Kidney (tissue), 13 donors: ENCODE measurements at regions not wholly inside any gene's neighbourhood (a gene's known extent, or its start where the extent isn't known, plus 50 kb on each side); places are given as distances from the start of the nearest gene placed in this dataset.

Experiments used
- DNase-seq, 5 donors: peaks; one replicate each; pipeline ENCODE4 v3.0.0-alpha.2; 2013 to 2020
- FAIRE-seq: peaks from 2 replicates; lab custom pipeline; 2012; peaks lifted over from hg19 to GRCh38; lab: Jason Lieb, UNC
- H3K27ac ChIP-seq, 2 donors: one replicate each; pipeline ENCODE4 v1.7.0; 2013; ENCODE audit warnings: low read depth in 2 of 2, low read length in 2 of 2, inconsistent platforms in 1 of 2
- H3K27me3 ChIP-seq: one replicate; pipeline ENCODE4 v1.7.1; 2013; ENCODE audit warnings: low read length, inconsistent platforms; ENCODE audit not compliant: control insufficient read depth, insufficient read depth
- H3K36me3 ChIP-seq, 3 donors: one replicate each; pipeline versions ENCODE4 v1.7.0 to v1.7.1; 2013; ENCODE audit warnings: low read length in 3 of 3, control low read depth in 1 of 3, inconsistent platforms in 1 of 3; ENCODE audit not compliant: insufficient read depth in 3 of 3, control insufficient read depth in 2 of 3
- H3K4me1 ChIP-seq, 3 donors: one replicate each; pipeline versions ENCODE4 v1.7.0 to v1.7.1; 2013; ENCODE audit warnings: low read length in 3 of 3, inconsistent platforms in 1 of 3, low read depth in 1 of 3; ENCODE audit not compliant: control insufficient read depth in 2 of 3, insufficient read depth in 2 of 3
- H3K4me3 ChIP-seq, 3 donors: one replicate each; pipeline versions ENCODE4 v1.7.0 to v1.8.1; 2013; ENCODE audit warnings: low read length in 3 of 3, control low read depth in 1 of 3, inconsistent platforms in 1 of 3
- H3K9ac ChIP-seq, 3 donors: one replicate each; pipeline versions ENCODE4 v1.7.0 to v1.7.1; 2013; ENCODE audit warnings: low read length in 3 of 3, control low read depth in 1 of 3, inconsistent platforms in 1 of 3
- H3K9me3 ChIP-seq, 3 donors: one replicate each; pipeline versions ENCODE4 v1.7.0 to v1.7.1; 2013; ENCODE audit warnings: low read length in 3 of 3, control low read depth in 1 of 3, inconsistent platforms in 1 of 3; ENCODE audit not compliant: control insufficient read depth in 2 of 3, insufficient read depth in 1 of 3
- intact Hi-C: fragments of 100-400 bp; cut with DNase I; formaldehyde crosslinking; loops from one replicate; pipeline ENCODE4 v1.11.1; 2022
- TF ChIP-seq, protein P1 (sequence below): IDR thresholded peaks from 3 replicates; pipeline ENCODE4 v1.5.1; 2012; ENCODE audit warnings: mild to moderate bottlenecking, moderate library complexity, borderline replicate concordance; ENCODE audit not compliant: insufficient read depth; ENCODE audit errors: extremely low read depth
- donor health status: control.
- donor health status: control.
- donor health status: control.
- donor health status: control.
- donor health status: control.
- donor health status: DM: yes; HTN: yes; CAD: no.
- donor health status: Normal renal cell carcinoma (clear cell type).

DNA sequence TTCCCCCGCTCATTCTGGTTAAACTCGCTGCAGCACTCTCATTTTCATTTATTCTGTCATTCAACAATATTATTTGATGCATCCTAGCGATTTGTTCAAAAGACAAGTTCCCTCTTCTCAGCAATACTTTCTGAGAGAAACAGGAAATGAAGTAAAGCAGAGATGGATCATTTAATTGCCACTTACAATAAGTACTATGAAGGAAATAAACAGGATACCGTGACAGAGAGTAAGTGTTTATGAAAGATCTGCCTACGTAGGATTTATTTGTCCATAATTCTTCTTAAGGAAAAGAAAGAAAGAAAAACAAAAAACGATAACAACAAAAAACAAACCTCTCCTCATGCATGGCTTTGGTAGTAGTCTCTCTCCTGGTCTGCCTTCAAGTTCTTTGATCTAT lies 406.8 kb upstream of the ZNF608 start:
- FAIRE-seq: no peak
- H3K9me3 ChIP-seq: no peaks in the 10 kb centered on the region
- TF ChIP-seq, protein P1, sequence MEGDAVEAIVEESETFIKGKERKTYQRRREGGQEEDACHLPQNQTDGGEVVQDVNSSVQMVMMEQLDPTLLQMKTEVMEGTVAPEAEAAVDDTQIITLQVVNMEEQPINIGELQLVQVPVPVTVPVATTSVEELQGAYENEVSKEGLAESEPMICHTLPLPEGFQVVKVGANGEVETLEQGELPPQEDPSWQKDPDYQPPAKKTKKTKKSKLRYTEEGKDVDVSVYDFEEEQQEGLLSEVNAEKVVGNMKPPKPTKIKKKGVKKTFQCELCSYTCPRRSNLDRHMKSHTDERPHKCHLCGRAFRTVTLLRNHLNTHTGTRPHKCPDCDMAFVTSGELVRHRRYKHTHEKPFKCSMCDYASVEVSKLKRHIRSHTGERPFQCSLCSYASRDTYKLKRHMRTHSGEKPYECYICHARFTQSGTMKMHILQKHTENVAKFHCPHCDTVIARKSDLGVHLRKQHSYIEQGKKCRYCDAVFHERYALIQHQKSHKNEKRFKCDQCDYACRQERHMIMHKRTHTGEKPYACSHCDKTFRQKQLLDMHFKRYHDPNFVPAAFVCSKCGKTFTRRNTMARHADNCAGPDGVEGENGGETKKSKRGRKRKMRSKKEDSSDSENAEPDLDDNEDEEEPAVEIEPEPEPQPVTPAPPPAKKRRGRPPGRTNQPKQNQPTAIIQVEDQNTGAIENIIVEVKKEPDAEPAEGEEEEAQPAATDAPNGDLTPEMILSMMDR: no peak

DNA sequence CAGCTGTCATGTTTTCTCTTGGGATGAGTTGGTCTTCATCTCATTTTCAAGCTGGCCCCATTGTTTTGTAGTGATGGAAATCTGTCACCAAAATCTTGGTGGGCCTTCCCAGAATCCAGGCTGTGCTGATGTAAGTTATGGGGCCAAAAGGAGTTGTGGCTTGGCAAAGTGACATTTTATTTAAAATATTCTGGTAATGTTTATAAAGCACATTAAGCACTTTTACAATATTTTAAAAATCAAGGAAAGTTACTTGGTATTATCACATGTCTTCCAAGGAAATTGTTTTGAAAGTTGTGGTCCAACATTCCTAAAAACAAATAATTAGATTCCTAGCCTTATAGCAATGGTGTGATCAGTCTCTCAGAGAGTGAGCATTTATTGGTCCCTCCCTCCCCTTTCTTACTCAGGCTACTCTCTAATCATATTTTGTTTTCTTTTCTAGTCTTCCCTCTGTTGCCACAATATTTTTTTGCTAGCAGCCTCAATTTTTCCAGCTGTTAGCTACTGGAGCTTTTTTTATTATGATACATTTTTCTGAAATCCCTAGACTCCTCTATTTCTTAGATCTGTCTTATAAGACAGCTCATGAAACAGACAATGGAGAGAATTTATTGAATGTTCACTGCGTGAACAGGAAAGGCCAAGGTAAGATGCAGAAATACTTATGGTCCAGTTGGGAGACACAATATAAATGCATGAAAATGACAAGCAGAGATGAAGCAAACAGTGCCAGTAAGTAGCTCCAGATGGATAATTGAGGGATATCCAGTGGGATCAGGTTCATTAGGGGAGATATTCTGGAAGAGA lies 408.1 kb upstream of the ZNF608 start:
- Histone ChIP-seq H3K27me3 (no peaks in the 10 kb centered on the region), H3K4me1 (peaks cover 0 to 5% (median 0%) of the 10 kb centered on the region in 3 donors), H3K9me3 (no peaks in the 10 kb centered on the region), H3K9ac (no peak overlapping the region), H3K27ac (no peak overlapping the region), H3K4me3 (no peak overlapping the region), H3K36me3 (no peaks in the 10 kb centered on the region)
- TF ChIP-seq, protein P1: no peak
- FAIRE-seq (no peak), DNase-seq (no peak)
- intact Hi-C loops: no loop called here

More for the DNA sequence above, 406.8 kb upstream of the ZNF608 start:
- H3K4me1 ChIP-seq: peaks cover 0 to 5% (median 0%) of the 10 kb centered on the region in 3 donors
- peak in 1 of 5 donors; percentile 6 for DNase-seq
- no peaks in the 10 kb centered on the region for H3K27me3 ChIP-seq
- H3K36me3 ChIP-seq: no peaks in the 10 kb centered on the region
- H3K4me3 ChIP-seq: no peak overlapping the region
- H3K27ac ChIP-seq: no peak overlapping the region
- intact Hi-C loops: no loop called here
- no peak overlapping the region for H3K9ac ChIP-seq

DNA sequence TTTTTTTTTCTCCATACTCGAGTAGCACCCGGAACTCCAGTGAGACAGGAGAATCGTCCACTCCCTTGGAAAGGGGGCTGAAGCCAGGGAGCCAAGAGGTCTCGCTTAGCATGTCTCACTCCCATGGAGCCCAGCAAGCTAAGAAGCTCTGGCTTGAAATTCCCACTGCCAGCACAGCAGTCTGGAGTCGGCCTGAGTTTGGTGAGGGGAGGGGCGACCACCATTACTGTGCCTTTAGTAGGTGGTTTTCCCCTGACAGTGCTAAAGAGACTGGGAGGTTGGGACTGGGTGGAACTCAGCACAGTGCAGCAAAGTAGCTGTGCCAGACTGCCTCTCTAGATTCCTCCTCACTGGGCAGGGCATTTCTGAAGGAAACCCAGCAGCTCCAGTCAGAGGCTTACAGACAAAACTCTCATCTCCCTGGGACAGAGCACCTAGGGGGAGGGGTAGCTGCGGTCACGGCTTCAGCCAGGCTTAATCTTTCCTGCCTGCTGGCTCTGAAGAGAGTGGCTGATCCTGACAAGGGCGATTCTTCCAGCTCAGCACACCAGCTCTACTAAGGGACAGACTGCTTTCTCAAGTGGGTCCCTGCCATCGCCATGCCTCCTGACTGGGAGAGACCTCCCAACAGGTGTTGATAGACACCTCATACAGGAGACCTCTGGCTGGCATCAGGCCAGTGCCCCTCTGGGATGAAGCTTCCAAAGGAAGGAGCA lies 414.5 kb upstream of the ZNF608 start:
- no peaks in the 10 kb centered on the region for H3K27me3 ChIP-seq
- DNase-seq: no peak
- H3K9me3 ChIP-seq: no peaks in the 10 kb centered on the region
- TF ChIP-seq, protein P1: no peak
- no peak overlapping the region for H3K9ac ChIP-seq
- no peak for FAIRE-seq
- H3K27ac ChIP-seq: no peak overlapping the region
- H3K4me1 ChIP-seq: no peaks in the 10 kb centered on the region
- intact Hi-C loops: no loop called here
- no peaks in the 10 kb centered on the region for H3K36me3 ChIP-seq
- H3K4me3 ChIP-seq: no peak overlapping the region
